ENCODE measurements at regions not wholly inside any gene's neighbourhood (a gene's known extent, or its start where the extent isn't known, plus 50 kb on each side); places are given as distances from the start of the nearest gene placed in this dataset.

DNA sequence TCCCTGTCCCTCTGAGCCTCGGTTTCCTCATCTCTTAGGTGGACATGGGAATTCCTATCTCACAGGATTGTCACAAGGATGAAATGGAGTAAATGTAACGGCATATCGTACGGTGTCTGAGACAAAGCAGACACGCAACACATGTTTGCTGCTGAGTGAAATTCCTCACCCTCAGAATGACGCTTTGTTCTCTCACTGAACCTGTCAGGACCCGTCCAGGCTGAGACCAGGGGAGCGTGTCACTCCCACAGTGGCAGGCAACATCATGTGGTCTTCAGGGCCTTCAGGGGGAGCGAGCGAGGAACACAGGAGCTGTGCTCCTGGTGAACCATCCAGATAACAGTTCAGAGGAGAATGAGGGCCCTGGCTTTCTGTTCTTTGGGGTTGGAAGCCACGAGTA lies 74.2 kb downstream of the TOMM20 start:
- CTCF ChIA-PET: no interaction called here

More for the DNA sequence above, 74.2 kb downstream of the TOMM20 start:
- H3K4me1 ChIP-seq (ENCODE audit: control insufficient read depth in 1 of 2, insufficient read depth in 2 of 2, low read length in 2 of 2): no peaks in the 10 kb centered on the region
- DNase-seq (ENCODE audit: low read depth, low spot score) (no peak), ATAC-seq (no peak)
- no peak overlapping the region for H3K27ac ChIP-seq (ENCODE audit: low read depth, low read length)
- H3K79me2 ChIP-seq (ENCODE audit: insufficient read depth, low read length): no peaks in the 10 kb centered on the region
- TF ChIP-seq POLR2A (IDR thresholded peaks at IDR 0.05; ENCODE audit: borderline replicate concordance, extremely low read depth, insufficient read depth, insufficient read length): no peak
- no peak for TF ChIP-seq EZH2phosphoT487 (IDR thresholded peaks at IDR 0.05; ENCODE audit: borderline replicate concordance)
- no peak for TF ChIP-seq ATF3 (IDR thresholded peaks at IDR 0.05)
- no peak for TF ChIP-seq SP1 (IDR thresholded peaks at IDR 0.05; ENCODE audit: low read depth)
- no peak for TF ChIP-seq SRF (IDR thresholded peaks at IDR 0.05; ENCODE audit: low read depth)
- TF ChIP-seq, protein P1, sequence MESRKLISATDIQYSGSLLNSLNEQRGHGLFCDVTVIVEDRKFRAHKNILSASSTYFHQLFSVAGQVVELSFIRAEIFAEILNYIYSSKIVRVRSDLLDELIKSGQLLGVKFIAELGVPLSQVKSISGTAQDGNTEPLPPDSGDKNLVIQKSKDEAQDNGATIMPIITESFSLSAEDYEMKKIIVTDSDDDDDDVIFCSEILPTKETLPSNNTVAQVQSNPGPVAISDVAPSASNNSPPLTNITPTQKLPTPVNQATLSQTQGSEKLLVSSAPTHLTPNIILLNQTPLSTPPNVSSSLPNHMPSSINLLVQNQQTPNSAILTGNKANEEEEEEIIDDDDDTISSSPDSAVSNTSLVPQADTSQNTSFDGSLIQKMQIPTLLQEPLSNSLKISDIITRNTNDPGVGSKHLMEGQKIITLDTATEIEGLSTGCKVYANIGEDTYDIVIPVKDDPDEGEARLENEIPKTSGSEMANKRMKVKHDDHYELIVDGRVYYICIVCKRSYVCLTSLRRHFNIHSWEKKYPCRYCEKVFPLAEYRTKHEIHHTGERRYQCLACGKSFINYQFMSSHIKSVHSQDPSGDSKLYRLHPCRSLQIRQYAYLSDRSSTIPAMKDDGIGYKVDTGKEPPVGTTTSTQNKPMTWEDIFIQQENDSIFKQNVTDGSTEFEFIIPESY (IDR thresholded peaks at IDR 0.05; ENCODE audit: extremely low read depth, insufficient replicate concordance, low read length): no peak
- no peak for TF ChIP-seq SIN3A (IDR thresholded peaks at IDR 0.05; ENCODE audit: low read depth)
- no peak for TF ChIP-seq POLR2AphosphoS5 (IDR thresholded peaks at IDR 0.05; ENCODE audit: low read depth, low read length)
- TF ChIP-seq ZFX (IDR thresholded peaks at IDR 0.05): no peak
- TF ChIP-seq ZNF274 (IDR thresholded peaks at IDR 0.05; ENCODE audit: low read depth, low read length): no peak
- H3K27me3 ChIP-seq (ENCODE audit: insufficient read depth, low read length): no peaks in the 10 kb centered on the region
- no peaks in the 10 kb centered on the region for H3K9me2 ChIP-seq (ENCODE audit: insufficient read depth)
- no TSS peak for BruUV-seq (replicated peaks)
- H4K20me1 ChIP-seq (ENCODE audit: insufficient read depth): no peaks in the 10 kb centered on the region
- H3K4me3 ChIP-seq (replicated peaks in 1 of 2; ENCODE audit: low read depth in 1 of 2, low read length in 2 of 2): no peak overlapping the region
- H3K9me3 ChIP-seq (ENCODE audit: control insufficient read depth in 1 of 2, insufficient read depth in 1 of 2, low read depth in 1 of 2, low read length in 2 of 2): no peaks in the 10 kb centered on the region
- ChIA-PET POLR2A (no interaction called here), RAD21 (ENCODE audit: low non-redundant PET in 1 of 2, low total read pairs in 2 of 2, uncharacterized antibody in 2 of 2, unreplicated experiment in 2 of 2) (no interaction called here)
- intact Hi-C loops (cut with micrococcal nuclease): no loop called here
- H2AFZ ChIP-seq (ENCODE audit: low read depth, low read length, poor library complexity, severe bottlenecking): no peak overlapping the region
- H3K36me3 ChIP-seq (ENCODE audit: control insufficient read depth in 1 of 2, insufficient read depth in 2 of 2, low read length in 2 of 2): no peaks in the 10 kb centered on the region
- H3K4me2 ChIP-seq (ENCODE audit: low read length): no peak overlapping the region
- no peak overlapping the region for H3K9ac ChIP-seq (ENCODE audit: low read length)
